HL-60 (cell line): ENCODE measurements at regions not wholly inside any gene's neighbourhood (a gene's known extent, or its start where the extent isn't known, plus 50 kb on each side); places are given as distances from the start of the nearest gene placed in this dataset.

Source experiments
- CTCF ChIP-seq: IDR thresholded peaks from one replicate; pipeline ENCODE4 v1.5.1; 2011; ENCODE audit warnings: low read length, control low read depth, inconsistent platforms; ENCODE audit not compliant: insufficient read depth
- GABPA ChIP-seq: IDR thresholded peaks from 2 replicates; pipeline ENCODE4 v1.6.1; 2012; ENCODE audit warnings: low read depth
- POLR2AphosphoS5 ChIP-seq: IDR thresholded peaks from 2 replicates; pipeline ENCODE4 v1.6.1; 2012; ENCODE audit warnings: low read depth
- REST ChIP-seq: IDR thresholded peaks from 2 replicates; pipeline ENCODE4 v1.6.1; 2012; ENCODE audit warnings: low read depth; ENCODE audit not compliant: insufficient replicate concordance

GRCh38 chrX:38896724-38897298, 95.6 kb downstream of the MID1IP1 start:
- no peak for TF ChIP-seq CTCF
- TF ChIP-seq GABPA = no peak
- TF ChIP-seq POLR2AphosphoS5 = no peak
- TF ChIP-seq REST = no peak
